ENCODE measurements at regions not wholly inside any gene's neighbourhood (a gene's known extent, or its start where the extent isn't known, plus 50 kb on each side); places are given as distances from the start of the nearest gene placed in this dataset.

DNA sequence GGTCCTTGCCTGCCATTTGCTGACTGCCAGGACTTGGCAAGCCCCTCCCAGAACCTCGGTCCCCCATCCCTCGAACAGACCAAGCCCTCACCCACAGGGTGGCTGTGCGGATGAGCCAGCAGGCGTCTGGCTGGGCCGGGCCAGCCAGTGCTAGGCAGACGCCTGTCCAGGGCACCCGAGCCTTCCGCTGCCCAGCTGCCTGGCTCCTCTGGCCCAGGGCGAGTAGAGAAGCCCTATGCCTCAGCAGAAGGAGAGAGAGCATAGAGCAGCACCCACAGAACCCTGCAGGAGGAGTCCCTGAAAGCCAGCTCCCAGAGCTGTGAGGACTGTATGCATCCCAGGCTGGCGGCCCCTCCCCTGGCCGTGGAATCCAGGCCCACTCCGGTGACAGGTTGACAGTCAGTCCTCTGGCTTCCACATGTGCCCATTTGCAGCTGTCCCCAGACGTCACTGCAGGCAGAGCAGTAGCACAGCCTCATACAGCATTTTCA lies 62.1 kb upstream of the GLI2 start:
- intact Hi-C loops (cut with micrococcal nuclease), result loop anchor here (10.0 kb wide), 1 partner anchor 359 kb away; no protein-coding TSS in a partner anchor
- no peak for TF ChIP-seq C11orf30 (IDR thresholded peaks at IDR 0.05; ENCODE audit: low read depth)
- TF ChIP-seq, protein P1, sequence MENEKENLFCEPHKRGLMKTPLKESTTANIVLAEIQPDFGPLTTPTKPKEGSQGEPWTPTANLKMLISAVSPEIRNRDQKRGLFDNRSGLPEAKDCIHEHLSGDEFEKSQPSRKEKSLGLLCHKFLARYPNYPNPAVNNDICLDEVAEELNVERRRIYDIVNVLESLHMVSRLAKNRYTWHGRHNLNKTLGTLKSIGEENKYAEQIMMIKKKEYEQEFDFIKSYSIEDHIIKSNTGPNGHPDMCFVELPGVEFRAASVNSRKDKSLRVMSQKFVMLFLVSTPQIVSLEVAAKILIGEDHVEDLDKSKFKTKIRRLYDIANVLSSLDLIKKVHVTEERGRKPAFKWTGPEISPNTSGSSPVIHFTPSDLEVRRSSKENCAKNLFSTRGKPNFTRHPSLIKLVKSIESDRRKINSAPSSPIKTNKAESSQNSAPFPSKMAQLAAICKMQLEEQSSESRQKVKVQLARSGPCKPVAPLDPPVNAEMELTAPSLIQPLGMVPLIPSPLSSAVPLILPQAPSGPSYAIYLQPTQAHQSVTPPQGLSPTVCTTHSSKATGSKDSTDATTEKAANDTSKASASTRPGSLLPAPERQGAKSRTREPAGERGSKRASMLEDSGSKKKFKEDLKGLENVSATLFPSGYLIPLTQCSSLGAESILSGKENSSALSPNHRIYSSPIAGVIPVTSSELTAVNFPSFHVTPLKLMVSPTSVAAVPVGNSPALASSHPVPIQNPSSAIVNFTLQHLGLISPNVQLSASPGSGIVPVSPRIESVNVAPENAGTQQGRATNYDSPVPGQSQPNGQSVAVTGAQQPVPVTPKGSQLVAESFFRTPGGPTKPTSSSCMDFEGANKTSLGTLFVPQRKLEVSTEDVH (IDR thresholded peaks at IDR 0.05; ENCODE audit: low read depth, partially characterized antibody), result no peak
- no peak for TF ChIP-seq TOE1 (IDR thresholded peaks at IDR 0.05; ENCODE audit: borderline replicate concordance)
- no peak for TF ChIP-seq TOE1 (CRISPR knock-in tag; IDR thresholded peaks at IDR 0.05; ENCODE audit: borderline replicate concordance, low read depth)
- TF ChIP-seq, protein P2, sequence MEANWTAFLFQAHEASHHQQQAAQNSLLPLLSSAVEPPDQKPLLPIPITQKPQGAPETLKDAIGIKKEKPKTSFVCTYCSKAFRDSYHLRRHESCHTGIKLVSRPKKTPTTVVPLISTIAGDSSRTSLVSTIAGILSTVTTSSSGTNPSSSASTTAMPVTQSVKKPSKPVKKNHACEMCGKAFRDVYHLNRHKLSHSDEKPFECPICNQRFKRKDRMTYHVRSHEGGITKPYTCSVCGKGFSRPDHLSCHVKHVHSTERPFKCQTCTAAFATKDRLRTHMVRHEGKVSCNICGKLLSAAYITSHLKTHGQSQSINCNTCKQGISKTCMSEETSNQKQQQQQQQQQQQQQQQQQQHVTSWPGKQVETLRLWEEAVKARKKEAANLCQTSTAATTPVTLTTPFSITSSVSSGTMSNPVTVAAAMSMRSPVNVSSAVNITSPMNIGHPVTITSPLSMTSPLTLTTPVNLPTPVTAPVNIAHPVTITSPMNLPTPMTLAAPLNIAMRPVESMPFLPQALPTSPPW (CRISPR knock-in tag; IDR thresholded peaks at IDR 0.05), result no peak
- TF ChIP-seq FOSL1 (tag; conservative IDR thresholded peaks at IDR 0.05), result no peak
- TF ChIP-seq ESRRA (IDR thresholded peaks at IDR 0.05; ENCODE audit: borderline replicate concordance, low read depth), result no peak
- no peak for TF ChIP-seq CEBPG (CRISPR knock-in tag; IDR thresholded peaks at IDR 0.05)
- no peak for TF ChIP-seq CEBPG (tag; conservative IDR thresholded peaks at IDR 0.05 in 1 of 2, IDR thresholded peaks at IDR 0.05 in 1 of 2)

More for the DNA sequence above, 62.1 kb upstream of the GLI2 start:
- ChIA-PET CTCF (ENCODE audit: low intra/inter-chr PET ratio) (no interaction called here), POLR2A (no interaction called here)
- no peaks in the 10 kb centered on the region for H3K36me3 ChIP-seq (ENCODE audit: control insufficient read depth, insufficient read depth, low read length)
- in situ Hi-C loops (cut with MboI), result loop anchor here (10.0 kb wide), 1 partner anchor 329 kb away; the partner anchor contains the start of gene INHBB
- no peak overlapping the region for H3K27ac ChIP-seq (ENCODE audit: extremely low read depth, low read depth, low read length)
- peaks cover 3% of the 10 kb centered on the region for H4K20me1 ChIP-seq (replicated peaks; ENCODE audit: control insufficient read depth, insufficient read depth, low read length)
- H3K4me1 ChIP-seq (replicated peaks in 1 of 2; ENCODE audit: control insufficient read depth in 2 of 2, insufficient read depth in 2 of 2, low read length in 2 of 2), result peaks cover 0 to 12% of the 10 kb centered on the region in 2 experiments; a peak in 2 of 5 replicates
- H3K4me2 ChIP-seq (ENCODE audit: insufficient read depth, low read length), result no peak overlapping the region
- WGBS (ENCODE audit: insufficient coverage, low coverage, missing lambda C conversion rate), result 2% methylated on average over 13 of the region's 13 CpGs
- no peak overlapping the region for H2AFZ ChIP-seq (ENCODE audit: low read depth, low read length)
- peaks cover 4 to 59% of the 10 kb centered on the region in 2 experiments; a peak in 4 of 5 replicates for H3K27me3 ChIP-seq (ENCODE audit: control insufficient read depth in 2 of 2, insufficient read depth in 2 of 2, low read length in 2 of 2)
- ATAC-seq, result no peak
- no peak for FAIRE-seq
- H3K9me3 ChIP-seq (replicated peaks; ENCODE audit: control insufficient read depth, insufficient read depth, low read depth, low read length), result no peaks in the 10 kb centered on the region
- BruUV-seq (replicated peaks), result no TSS peak
- no peak for DNase-seq (ENCODE audit: extremely low read depth in 1 of 4, low spot score in 3 of 4)
- no peaks in the 10 kb centered on the region for H3K9me1 ChIP-seq (ENCODE audit: control insufficient read depth, insufficient read depth, low read length)
- no peaks in the 10 kb centered on the region for H3K79me2 ChIP-seq (ENCODE audit: control insufficient read depth, insufficient read depth, low read length)
- no peak overlapping the region for H3K9ac ChIP-seq (ENCODE audit: insufficient read depth in 1 of 2, low read depth in 2 of 2, low read length in 2 of 2)
- H3K4me3 ChIP-seq, result no peak overlapping the region
